ENCODE measurements at regions not wholly inside any gene's neighbourhood (a gene's known extent, or its start where the extent isn't known, plus 50 kb on each side); places are given as distances from the start of the nearest gene placed in this dataset.

DNA sequence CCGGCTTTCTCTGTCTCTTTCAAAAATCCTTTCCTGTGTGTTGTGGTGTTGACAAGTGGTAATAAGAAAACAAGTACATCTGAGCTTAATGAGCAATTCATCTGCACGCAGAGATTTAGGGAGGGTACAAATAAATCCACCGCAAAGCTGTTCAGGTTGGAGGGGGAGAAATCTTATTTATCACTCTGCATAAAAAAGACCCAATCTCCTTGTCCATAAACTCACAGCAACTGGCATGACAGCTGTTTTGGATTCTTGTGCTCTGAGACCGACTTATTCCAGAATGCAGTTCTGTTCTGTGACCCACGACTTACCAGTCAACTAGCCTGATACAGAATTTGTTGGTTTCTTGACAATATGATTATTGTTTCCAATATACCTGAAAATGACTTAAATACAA is 380.1 kb downstream of the SOX11 start:
- intact Hi-C loops (cut with micrococcal nuclease), result no loop called here
- no peaks in the 10 kb centered on the region for H3K4me1 ChIP-seq (ENCODE audit: control insufficient read depth in 2 of 2, insufficient read depth in 2 of 2, low read length in 2 of 2)

DNA sequence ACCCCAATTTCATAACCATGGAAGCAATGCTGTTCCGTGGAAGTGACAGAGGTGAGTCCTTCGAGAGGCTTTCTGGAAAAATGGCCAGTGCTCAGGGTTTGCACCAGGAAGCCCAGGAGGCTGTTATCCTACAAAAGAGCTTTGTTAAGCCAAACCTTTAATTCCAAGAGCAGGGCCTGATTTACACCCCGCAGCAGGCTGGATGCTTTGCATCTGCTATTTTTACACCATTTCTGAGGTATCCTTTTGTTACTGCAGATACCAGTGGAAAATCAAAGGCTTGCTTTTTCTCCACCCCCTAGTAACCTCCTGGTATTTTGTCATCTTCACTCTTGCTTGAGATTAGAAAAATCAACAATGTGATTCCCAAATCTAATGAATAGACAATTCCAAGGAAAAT is 380.6 kb downstream of the SOX11 start:
- no peak overlapping the region for H3K27ac ChIP-seq (ENCODE audit: low read length in 2 of 2)
- Mint-ChIP-seq H3K27ac (no peak overlapping the region), H3K9me3 (ENCODE audit: insufficient read depth) (no peaks in the 10 kb centered on the region), H3K27me3 (peaks cover 3% of the 10 kb centered on the region), H3K4me1 (no peaks in the 10 kb centered on the region), H3K4me3 (no peak overlapping the region)
- no peak overlapping the region for H2AFZ ChIP-seq (ENCODE audit: insufficient read depth, low read depth, low read length, poor library complexity, severe bottlenecking)
- H3K9ac ChIP-seq (ENCODE audit: low read length), result no peak overlapping the region
- ChIA-PET CTCF (no interaction called here), POLR2A (no interaction called here)
- no peak overlapping the region for H3K4me3 ChIP-seq (ENCODE audit: control extremely low read depth in 1 of 5, extremely low read depth in 1 of 5, insufficient read depth in 1 of 5, low read depth in 2 of 5, low read length in 4 of 5)
- no peaks in the 10 kb centered on the region for H3K9me3 ChIP-seq (ENCODE audit: control extremely low read depth in 1 of 3, control insufficient read depth in 2 of 3, insufficient read depth in 1 of 3, low read length in 2 of 3)
- H3K4me1 ChIP-seq (ENCODE audit: control insufficient read depth in 2 of 2, insufficient read depth in 2 of 2, low read length in 2 of 2), result no peaks in the 10 kb centered on the region
- DNase-seq, result no peak
- peaks cover 0 to 2% (median 0%) of the 10 kb centered on the region in 4 experiments for H3K27me3 ChIP-seq (replicated peaks in 1 of 4; ENCODE audit: control extremely low read depth in 1 of 4, control insufficient read depth in 3 of 4, insufficient read depth in 4 of 4, low read length in 3 of 4)
- H3K4me2 ChIP-seq (replicated peaks; ENCODE audit: low read depth, low read length, poor library complexity, severe bottlenecking), result no peak overlapping the region
- no peaks in the 10 kb centered on the region for H4K20me1 ChIP-seq (ENCODE audit: control insufficient read depth, insufficient read depth, low read length, poor library complexity, severe bottlenecking)
- no peaks in the 10 kb centered on the region for H3K36me3 ChIP-seq (replicated peaks in 1 of 2; ENCODE audit: control extremely low read depth in 1 of 2, control insufficient read depth in 1 of 2, extremely low read depth in 1 of 2, insufficient read depth in 2 of 2, low read length in 1 of 2)
- TF ChIP-seq, protein P1, sequence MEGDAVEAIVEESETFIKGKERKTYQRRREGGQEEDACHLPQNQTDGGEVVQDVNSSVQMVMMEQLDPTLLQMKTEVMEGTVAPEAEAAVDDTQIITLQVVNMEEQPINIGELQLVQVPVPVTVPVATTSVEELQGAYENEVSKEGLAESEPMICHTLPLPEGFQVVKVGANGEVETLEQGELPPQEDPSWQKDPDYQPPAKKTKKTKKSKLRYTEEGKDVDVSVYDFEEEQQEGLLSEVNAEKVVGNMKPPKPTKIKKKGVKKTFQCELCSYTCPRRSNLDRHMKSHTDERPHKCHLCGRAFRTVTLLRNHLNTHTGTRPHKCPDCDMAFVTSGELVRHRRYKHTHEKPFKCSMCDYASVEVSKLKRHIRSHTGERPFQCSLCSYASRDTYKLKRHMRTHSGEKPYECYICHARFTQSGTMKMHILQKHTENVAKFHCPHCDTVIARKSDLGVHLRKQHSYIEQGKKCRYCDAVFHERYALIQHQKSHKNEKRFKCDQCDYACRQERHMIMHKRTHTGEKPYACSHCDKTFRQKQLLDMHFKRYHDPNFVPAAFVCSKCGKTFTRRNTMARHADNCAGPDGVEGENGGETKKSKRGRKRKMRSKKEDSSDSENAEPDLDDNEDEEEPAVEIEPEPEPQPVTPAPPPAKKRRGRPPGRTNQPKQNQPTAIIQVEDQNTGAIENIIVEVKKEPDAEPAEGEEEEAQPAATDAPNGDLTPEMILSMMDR (IDR thresholded peaks at IDR 0.05), result no peak
- TF ChIP-seq EZH2 (IDR thresholded peaks at IDR 0.05; ENCODE audit: borderline replicate concordance, insufficient read depth, low read depth, low read length, poor library complexity, severe bottlenecking), result no peak
- no peaks in the 10 kb centered on the region for H3K79me2 ChIP-seq (ENCODE audit: control insufficient read depth, insufficient read depth, low read length)
- 87% methylated on average over 3 of the region's 3 CpGs for WGBS (ENCODE audit: insufficient coverage)
- no peak for ATAC-seq (ENCODE audit: low read depth)
- intact Hi-C loops (cut with micrococcal nuclease), result no loop called here

More for the DNA sequence above, 380.1 kb downstream of the SOX11 start:
- H4K20me1 ChIP-seq (ENCODE audit: control insufficient read depth, insufficient read depth, low read length, poor library complexity, severe bottlenecking), result no peaks in the 10 kb centered on the region
- H3K27ac Mint-ChIP-seq, result no peak overlapping the region
- H3K9me3 Mint-ChIP-seq (ENCODE audit: insufficient read depth), result no peaks in the 10 kb centered on the region
- H3K9me3 ChIP-seq (ENCODE audit: control extremely low read depth in 1 of 3, control insufficient read depth in 2 of 3, insufficient read depth in 1 of 3, low read length in 2 of 3), result no peaks in the 10 kb centered on the region
- WGBS (ENCODE audit: insufficient coverage), result no CpG with 5 or more reads among the region's 5 CpGs
- H3K9ac ChIP-seq (ENCODE audit: low read length), result no peak overlapping the region
- no peak for TF ChIP-seq EZH2 (IDR thresholded peaks at IDR 0.05; ENCODE audit: borderline replicate concordance, insufficient read depth, low read depth, low read length, poor library complexity, severe bottlenecking)
- TF ChIP-seq, protein P1 (IDR thresholded peaks at IDR 0.05), result no peak
- ChIA-PET POLR2A (no interaction called here), CTCF (no interaction called here)
- peaks cover 0 to under 1% (median 0%) of the 10 kb centered on the region in 4 experiments for H3K27me3 ChIP-seq (replicated peaks in 1 of 4; ENCODE audit: control extremely low read depth in 1 of 4, control insufficient read depth in 3 of 4, insufficient read depth in 4 of 4, low read length in 3 of 4)
- no peak overlapping the region for H3K4me3 ChIP-seq (ENCODE audit: control extremely low read depth in 1 of 5, extremely low read depth in 1 of 5, insufficient read depth in 1 of 5, low read depth in 2 of 5, low read length in 4 of 5)
- H3K36me3 ChIP-seq (replicated peaks in 1 of 2; ENCODE audit: control extremely low read depth in 1 of 2, control insufficient read depth in 1 of 2, extremely low read depth in 1 of 2, insufficient read depth in 2 of 2, low read length in 1 of 2), result no peaks in the 10 kb centered on the region
- no peak overlapping the region for H2AFZ ChIP-seq (ENCODE audit: insufficient read depth, low read depth, low read length, poor library complexity, severe bottlenecking)
- H3K4me3 Mint-ChIP-seq, result no peak overlapping the region
- H3K4me1 Mint-ChIP-seq, result no peaks in the 10 kb centered on the region
- no peak overlapping the region for H3K27ac ChIP-seq (ENCODE audit: low read length in 2 of 2)
- DNase-seq, result no peak
- H3K27me3 Mint-ChIP-seq, result peaks cover 3% of the 10 kb centered on the region
- H3K79me2 ChIP-seq (ENCODE audit: control insufficient read depth, insufficient read depth, low read length), result no peaks in the 10 kb centered on the region
- H3K4me2 ChIP-seq (replicated peaks; ENCODE audit: low read depth, low read length, poor library complexity, severe bottlenecking), result no peak overlapping the region
- no peak for ATAC-seq (ENCODE audit: low read depth)

All from B cell (primary cell).